ENCODE measurements at regions not wholly inside any gene's neighbourhood (a gene's known extent, or its start where the extent isn't known, plus 50 kb on each side); places are given as distances from the start of the nearest gene placed in this dataset.

GRCh38 chr6:41446132-41446531, 100.0 kb upstream of the FOXP4 start:
- no peak overlapping the region for H2BK12ac ChIP-seq (ENCODE audit: insufficient read length, low read depth, low read length)
- no peaks in the 10 kb centered on the region; the same call in 1 of the 2 replicates for H3K27me3 ChIP-seq (ENCODE audit: insufficient read depth, low read length)
- no CpG with 5 or more reads among the region's 4 CpGs for WGBS (ENCODE audit: extremely low coverage, insufficient read length, low lambda C conversion rate)
- no peak overlapping the region for H4K5ac ChIP-seq (ENCODE audit: insufficient read length, low read depth, low read length)
- H3K4me2 ChIP-seq (ENCODE audit: insufficient read depth, insufficient read length, low read length): no peak overlapping the region
- no peaks in the 10 kb centered on the region for H3K9me3 ChIP-seq (ENCODE audit: control insufficient read depth, low read depth, low read length)
- no peak overlapping the region for H3K23ac ChIP-seq (ENCODE audit: insufficient read length, low read depth, low read length)
- Mint-ChIP-seq H3K4me1 (peaks cover 29 to 39% of the 10 kb centered on the region in 2 experiments), H3K27me3 (ENCODE audit: low read depth) (peaks cover 83% of the 10 kb centered on the region), H3K4me3 (no peak overlapping the region), H3K36me3 (ENCODE audit: insufficient read depth in 1 of 3, low read depth in 3 of 3) (no peaks in the 10 kb centered on the region), H3K27ac (no peak overlapping the region), H3K9me3 (no peaks in the 10 kb centered on the region)
- no peak for DNase-seq
- H2AK5ac ChIP-seq (ENCODE audit: insufficient read length, low read length): no peak overlapping the region
- H2BK20ac ChIP-seq (ENCODE audit: low read depth, low read length, poor library complexity, severe bottlenecking): no peak overlapping the region
- no peak overlapping the region for H2BK5ac ChIP-seq (ENCODE audit: insufficient read length, low read length)
- H2BK120ac ChIP-seq (ENCODE audit: low read depth, low read length, poor library complexity, severe bottlenecking): no peak overlapping the region
- H4K8ac ChIP-seq (replicated peaks; ENCODE audit: insufficient read length, low read depth, low read length): no peak overlapping the region
- no peak overlapping the region for H3K27ac ChIP-seq (ENCODE audit: insufficient read length, low read depth, low read length)
- H4K91ac ChIP-seq (ENCODE audit: insufficient read length, low read depth, low read length): no peak overlapping the region
- H3T11ph ChIP-seq (ENCODE audit: low read length): no peak overlapping the region
- TF ChIP-seq CTCF (conservative IDR thresholded peaks at IDR 0.05): no peak
- no peaks in the 10 kb centered on the region for H4K20me1 ChIP-seq (ENCODE audit: control insufficient read depth, insufficient read depth, insufficient read length)
- H3K56ac ChIP-seq (ENCODE audit: insufficient read length, low read depth, low read length): no peak overlapping the region
- H3K4me1 ChIP-seq (ENCODE audit: insufficient read depth, low read length): peaks cover 5% of the 10 kb centered on the region; the same call in 1 of the 2 replicates
- no peaks in the 10 kb centered on the region for H3K79me1 ChIP-seq (ENCODE audit: insufficient read depth, low read depth, low read length, poor library complexity, severe bottlenecking)
- H2BK15ac ChIP-seq (ENCODE audit: low read depth, low read length): no peak overlapping the region
- H3K9ac ChIP-seq (ENCODE audit: extremely low read depth, insufficient read length, low read length): no peak overlapping the region
- H3K4ac ChIP-seq (ENCODE audit: low read depth, low read length): no peak overlapping the region
- no peak overlapping the region for H3K18ac ChIP-seq (ENCODE audit: insufficient read length, low read depth, low read length)
- H2AFZ ChIP-seq (ENCODE audit: low read length): no peak overlapping the region
- H3K14ac ChIP-seq (ENCODE audit: insufficient read depth, low read length): no peak overlapping the region
- no peaks in the 10 kb centered on the region for H3K79me2 ChIP-seq (ENCODE audit: insufficient read depth, low read length)
- H3K23me2 ChIP-seq (ENCODE audit: insufficient read length, low read depth, low read length, poor library complexity, severe bottlenecking): no peaks in the 10 kb centered on the region
